ENCODE measurements at regions not wholly inside any gene's neighbourhood (a gene's known extent, or its start where the extent isn't known, plus 50 kb on each side); places are given as distances from the start of the nearest gene placed in this dataset.
A peak's percentile ranks its signal among the peaks of the same experiment; 100 is the strongest.

DNA sequence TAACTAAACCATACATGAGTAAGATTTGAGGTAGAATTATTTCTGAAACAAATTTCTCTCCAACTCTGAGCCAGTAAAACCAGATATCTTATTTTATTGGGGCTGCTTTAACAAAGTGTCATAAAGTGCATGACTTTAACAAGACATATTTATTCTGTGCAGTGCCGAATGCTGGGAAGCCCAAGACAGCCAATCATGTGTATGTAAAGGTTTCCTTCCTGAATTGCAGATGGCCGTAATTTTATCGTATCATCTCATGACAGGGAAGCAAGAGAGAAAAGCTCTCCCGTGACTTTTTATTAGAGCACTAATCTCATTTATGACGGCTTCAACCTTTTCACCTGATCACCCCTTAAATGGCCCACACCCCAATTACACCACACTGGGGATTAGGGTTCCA lies 777.9 kb downstream of the TMEM121 start:
- no peak overlapping the region for H4K8ac ChIP-seq (ENCODE audit: low read depth, low read length)
- H3K79me2 ChIP-seq (ENCODE audit: control insufficient read depth, insufficient read depth, low read length, poor library complexity), result no peaks in the 10 kb centered on the region
- no peak overlapping the region for H4K91ac ChIP-seq (ENCODE audit: low read depth, low read length)
- no peak overlapping the region for H4K12ac ChIP-seq (ENCODE audit: low read depth, low read length)
- H3K14ac ChIP-seq (ENCODE audit: low read length), result no peak overlapping the region
- no peak overlapping the region for H3K4me3 ChIP-seq (ENCODE audit: low read depth, low read length)
- no peak overlapping the region for H2BK120ac ChIP-seq (ENCODE audit: insufficient read depth, low read length, poor library complexity)
- no peak overlapping the region for H3K27ac ChIP-seq (ENCODE audit: low read depth, low read length)
- H3K4me2 ChIP-seq (ENCODE audit: low read length), result no peak overlapping the region
- H3K18ac ChIP-seq (ENCODE audit: low read length), result no peak overlapping the region
- no peak overlapping the region for H3K4ac ChIP-seq (ENCODE audit: low read depth, low read length)
- no peak overlapping the region for H2AFZ ChIP-seq (ENCODE audit: insufficient read depth, low read length, poor library complexity)
- no peak overlapping the region for H2BK12ac ChIP-seq (ENCODE audit: low read length)
- no peak for DNase-seq
- H3K27me3 ChIP-seq (ENCODE audit: insufficient read depth, low read length), result no peaks in the 10 kb centered on the region
- H2AK5ac ChIP-seq (ENCODE audit: low read length), result no peak overlapping the region
- H3K9me3 ChIP-seq (ENCODE audit: insufficient read depth, low read depth, low read length), result peaks cover 27% of the 10 kb centered on the region
- no peak overlapping the region for H2BK5ac ChIP-seq (ENCODE audit: low read depth, low read length, poor library complexity)
- no CpG with 5 or more reads among the region's 5 CpGs for WGBS (ENCODE audit: extremely low coverage, insufficient coverage, insufficient read length)
- no peaks in the 10 kb centered on the region for H3K79me1 ChIP-seq (ENCODE audit: low read length)
- no peak overlapping the region for H3K23ac ChIP-seq (ENCODE audit: low read length)
- H3K36me3 ChIP-seq (ENCODE audit: control insufficient read depth in 1 of 2, insufficient read depth in 2 of 2, low read length in 2 of 2), result no peaks in the 10 kb centered on the region
- H3K4me1 ChIP-seq (ENCODE audit: control insufficient read depth in 1 of 2, insufficient read depth in 2 of 2, low read length in 2 of 2), result no peaks in the 10 kb centered on the region
- no peak overlapping the region for H3K9ac ChIP-seq (ENCODE audit: low read length)

DNA sequence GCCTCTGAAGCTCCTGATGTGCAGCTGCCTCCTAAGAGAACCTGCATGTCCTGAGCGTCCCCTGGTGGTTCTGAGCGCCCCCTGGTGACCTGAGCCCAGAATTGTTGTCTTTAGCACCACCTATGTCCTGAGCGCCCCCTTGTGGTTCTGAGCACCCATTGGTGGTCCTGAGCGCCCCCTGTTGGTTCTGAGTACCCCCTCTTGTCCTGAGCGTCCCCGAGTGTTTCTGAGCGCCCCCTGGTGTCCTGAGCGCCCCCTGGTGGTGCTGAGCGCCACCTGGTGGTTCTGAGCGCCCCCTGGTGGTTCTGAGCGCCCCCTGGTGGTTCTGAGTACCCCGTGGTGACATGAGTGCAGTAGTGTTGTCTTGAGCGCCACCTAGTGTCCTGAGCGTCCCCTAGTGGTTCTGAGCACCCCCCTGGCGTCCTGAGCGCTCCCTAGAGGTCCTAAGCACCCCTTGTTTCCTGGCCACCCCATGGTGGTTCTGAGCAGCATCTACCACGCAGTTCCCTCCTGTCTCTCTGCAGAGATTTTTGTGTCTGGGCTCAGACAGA lies 782.5 kb downstream of the TMEM121 start:
- Histone ChIP-seq H2AFZ (ENCODE audit: insufficient read depth, low read length, poor library complexity) (no peak overlapping the region), H3K14ac (ENCODE audit: low read length) (no peak overlapping the region), H3K79me2 (ENCODE audit: control insufficient read depth, insufficient read depth, low read length, poor library complexity) (no peaks in the 10 kb centered on the region), H3K27ac (ENCODE audit: low read depth, low read length) (no peak overlapping the region), H3K9ac (ENCODE audit: low read length) (no peak overlapping the region), H2BK5ac (ENCODE audit: low read depth, low read length, poor library complexity) (no peak overlapping the region), H3K79me1 (ENCODE audit: low read length) (no peaks in the 10 kb centered on the region), H3K36me3 (ENCODE audit: control insufficient read depth in 1 of 2, insufficient read depth in 2 of 2, low read length in 2 of 2) (no peaks in the 10 kb centered on the region), H3K4me1 (ENCODE audit: control insufficient read depth in 1 of 2, insufficient read depth in 2 of 2, low read length in 2 of 2) (no peaks in the 10 kb centered on the region), H3K4me2 (ENCODE audit: low read length) (no peak overlapping the region), H3K23ac (ENCODE audit: low read length) (no peak overlapping the region), H4K91ac (ENCODE audit: low read depth, low read length) (no peak overlapping the region), H3K4me3 (ENCODE audit: low read depth, low read length) (no peak overlapping the region), H2BK12ac (ENCODE audit: low read length) (no peak overlapping the region), H3K18ac (ENCODE audit: low read length) (no peak overlapping the region), H2AK5ac (ENCODE audit: low read length) (no peak overlapping the region), H4K8ac (ENCODE audit: low read depth, low read length) (no peak overlapping the region), H3K4ac (ENCODE audit: low read depth, low read length) (no peak overlapping the region), H3K27me3 (ENCODE audit: insufficient read depth, low read length) (no peaks in the 10 kb centered on the region), H4K12ac (ENCODE audit: low read depth, low read length) (no peak overlapping the region), H2BK120ac (ENCODE audit: insufficient read depth, low read length, poor library complexity) (no peak overlapping the region), H3K9me3 (ENCODE audit: insufficient read depth, low read depth, low read length) (peaks cover 25% of the 10 kb centered on the region)
- DNase-seq, result peak; percentile 13 to 18
- no CpG with 5 or more reads among the region's 17 CpGs for WGBS (ENCODE audit: extremely low coverage, insufficient coverage, insufficient read length)

DNA sequence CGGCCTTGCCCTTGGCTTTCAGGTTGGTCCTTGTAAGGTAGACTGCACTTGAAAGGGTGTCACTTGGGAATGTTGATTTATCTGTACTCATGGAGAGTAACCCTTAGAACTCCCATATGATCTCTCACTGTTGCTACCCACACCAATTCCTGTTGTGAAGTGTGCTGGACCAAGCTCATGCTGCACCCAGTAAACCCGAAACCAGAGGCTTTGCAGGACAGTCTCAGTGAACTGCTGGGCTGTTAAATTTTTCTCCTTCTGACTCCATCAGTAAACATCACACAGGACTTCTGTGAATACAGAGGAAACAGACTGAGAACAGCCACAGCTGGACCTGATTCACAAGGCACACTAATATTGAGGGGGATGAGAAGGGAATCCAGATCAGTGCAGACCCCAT lies 783.0 kb downstream of the TMEM121 start:
- no peak for DNase-seq
- no CpG with 5 or more reads among the region's 2 CpGs for WGBS (ENCODE audit: extremely low coverage, insufficient coverage, insufficient read length)

DNA sequence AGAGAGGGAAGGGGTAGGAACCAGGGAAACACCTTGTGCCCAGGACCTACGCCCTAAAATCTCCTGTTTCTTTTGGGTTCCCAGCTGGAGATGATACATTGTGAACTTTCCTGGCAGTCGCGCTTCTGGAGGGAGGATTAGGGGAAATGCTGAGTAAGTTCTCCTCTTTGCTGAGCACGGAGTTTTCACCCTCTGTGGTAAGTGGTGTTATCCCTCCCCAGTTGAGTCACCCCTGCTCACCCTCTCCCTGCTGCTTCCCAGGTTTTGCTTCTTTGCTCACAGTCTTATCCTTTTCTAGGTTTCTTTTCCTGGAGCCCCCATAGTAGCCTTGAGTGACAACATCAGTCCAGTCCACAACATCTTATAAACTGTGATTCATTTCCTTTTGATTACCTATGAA lies 789.1 kb downstream of the TMEM121 start:
- no peak for DNase-seq
- H2BK120ac ChIP-seq (ENCODE audit: insufficient read depth, low read length, poor library complexity), result no peak overlapping the region
- H3K4me1 ChIP-seq (ENCODE audit: control insufficient read depth in 1 of 2, insufficient read depth in 2 of 2, low read length in 2 of 2), result no peaks in the 10 kb centered on the region
- H3K4me2 ChIP-seq (ENCODE audit: low read length), result no peak overlapping the region
- no peak overlapping the region for H3K4me3 ChIP-seq (ENCODE audit: low read depth, low read length)
- H3K79me1 ChIP-seq (ENCODE audit: low read length), result no peaks in the 10 kb centered on the region
- H3K18ac ChIP-seq (ENCODE audit: low read length), result no peak overlapping the region
- no peak overlapping the region for H3K14ac ChIP-seq (ENCODE audit: low read length)
- no peak overlapping the region for H3K9ac ChIP-seq (ENCODE audit: low read length)
- no peak overlapping the region for H3K4ac ChIP-seq (ENCODE audit: low read depth, low read length)
- peaks cover 43% of the 10 kb centered on the region for H3K9me3 ChIP-seq (ENCODE audit: insufficient read depth, low read depth, low read length)
- no peak overlapping the region for H4K91ac ChIP-seq (ENCODE audit: low read depth, low read length)
- no peak overlapping the region for H2BK5ac ChIP-seq (ENCODE audit: low read depth, low read length, poor library complexity)
- H2AK5ac ChIP-seq (ENCODE audit: low read length), result no peak overlapping the region
- no peak overlapping the region for H2AFZ ChIP-seq (ENCODE audit: insufficient read depth, low read length, poor library complexity)
- H3K27me3 ChIP-seq (ENCODE audit: insufficient read depth, low read length), result no peaks in the 10 kb centered on the region
- H4K12ac ChIP-seq (ENCODE audit: low read depth, low read length), result no peak overlapping the region
- H3K23ac ChIP-seq (ENCODE audit: low read length), result no peak overlapping the region
- H3K27ac ChIP-seq (ENCODE audit: low read depth, low read length), result no peak overlapping the region
- no peak overlapping the region for H2BK12ac ChIP-seq (ENCODE audit: low read length)
- H3K79me2 ChIP-seq (ENCODE audit: control insufficient read depth, insufficient read depth, low read length, poor library complexity), result no peaks in the 10 kb centered on the region
- H4K8ac ChIP-seq (ENCODE audit: low read depth, low read length), result no peak overlapping the region
- no CpG with 5 or more reads among the region's 4 CpGs for WGBS (ENCODE audit: extremely low coverage, insufficient coverage, insufficient read length)
- no peaks in the 10 kb centered on the region for H3K36me3 ChIP-seq (ENCODE audit: control insufficient read depth in 1 of 2, insufficient read depth in 2 of 2, low read length in 2 of 2)

More for the DNA sequence above, 783.0 kb downstream of the TMEM121 start:
- no peak overlapping the region for H3K9ac ChIP-seq (ENCODE audit: low read length)
- H4K8ac ChIP-seq (ENCODE audit: low read depth, low read length), result no peak overlapping the region
- no peaks in the 10 kb centered on the region for H3K36me3 ChIP-seq (ENCODE audit: control insufficient read depth in 1 of 2, insufficient read depth in 2 of 2, low read length in 2 of 2)
- H3K4me2 ChIP-seq (ENCODE audit: low read length), result no peak overlapping the region
- H3K4ac ChIP-seq (ENCODE audit: low read depth, low read length), result no peak overlapping the region
- H2AFZ ChIP-seq (ENCODE audit: insufficient read depth, low read length, poor library complexity), result no peak overlapping the region
- H3K27me3 ChIP-seq (ENCODE audit: insufficient read depth, low read length), result no peaks in the 10 kb centered on the region
- H3K23ac ChIP-seq (ENCODE audit: low read length), result no peak overlapping the region
- no peak overlapping the region for H2BK12ac ChIP-seq (ENCODE audit: low read length)
- H3K18ac ChIP-seq (ENCODE audit: low read length), result no peak overlapping the region
- H4K91ac ChIP-seq (ENCODE audit: low read depth, low read length), result no peak overlapping the region
- no peaks in the 10 kb centered on the region for H3K79me1 ChIP-seq (ENCODE audit: low read length)
- no peak overlapping the region for H3K27ac ChIP-seq (ENCODE audit: low read depth, low read length)
- no peak overlapping the region for H3K4me3 ChIP-seq (ENCODE audit: low read depth, low read length)
- no peak overlapping the region for H4K12ac ChIP-seq (ENCODE audit: low read depth, low read length)
- no peaks in the 10 kb centered on the region for H3K79me2 ChIP-seq (ENCODE audit: control insufficient read depth, insufficient read depth, low read length, poor library complexity)
- no peak overlapping the region for H2AK5ac ChIP-seq (ENCODE audit: low read length)
- no peak overlapping the region for H2BK5ac ChIP-seq (ENCODE audit: low read depth, low read length, poor library complexity)
- no peak overlapping the region for H2BK120ac ChIP-seq (ENCODE audit: insufficient read depth, low read length, poor library complexity)
- H3K14ac ChIP-seq (ENCODE audit: low read length), result no peak overlapping the region
- H3K4me1 ChIP-seq (ENCODE audit: control insufficient read depth in 1 of 2, insufficient read depth in 2 of 2, low read length in 2 of 2), result no peaks in the 10 kb centered on the region
- H3K9me3 ChIP-seq (ENCODE audit: insufficient read depth, low read depth, low read length), result peaks cover 29% of the 10 kb centered on the region
